ENCODE measurements at regions not wholly inside any gene's neighbourhood (a gene's known extent, or its start where the extent isn't known, plus 50 kb on each side); places are given as distances from the start of the nearest gene placed in this dataset.

GRCh38 chr6:16828058-16828457 lies 66.8 kb upstream of the ATXN1 start:
- Mint-ChIP-seq H3K4me1 (ENCODE audit: low read depth) (no peaks in the 10 kb centered on the region), H3K36me3 (ENCODE audit: low read depth) (no peaks in the 10 kb centered on the region), H3K27ac (no peak overlapping the region), H3K4me3 (no peak overlapping the region), H3K9me3 (no peaks in the 10 kb centered on the region), H3K27me3 (ENCODE audit: insufficient read depth) (peaks cover 5% of the 10 kb centered on the region; the same call in 1 of the 2 replicates)
- no peak for DNase-seq
- TF ChIP-seq CTCF (IDR thresholded peaks at IDR 0.05): no peak

- DNase-seq: no peak
- Mint-ChIP-seq H3K27me3 (ENCODE audit: insufficient read depth) (peaks cover 4% of the 10 kb centered on the region; the same call in 1 of the 2 replicates), H3K9me3 (no peaks in the 10 kb centered on the region), H3K27ac (no peak overlapping the region), H3K4me3 (no peak overlapping the region), H3K36me3 (ENCODE audit: low read depth) (no peaks in the 10 kb centered on the region), H3K4me1 (ENCODE audit: low read depth) (peaks cover 4% of the 10 kb centered on the region)
- TF ChIP-seq CTCF (IDR thresholded peaks at IDR 0.05): no peak
These were observed 66.4 kb upstream of the ATXN1 start for GRCh38 chr6:16827627-16828026.

GRCh38 chr6:16825784-16826183 lies 64.5 kb upstream of the ATXN1 start:
- Mint-ChIP-seq H3K4me1 (ENCODE audit: low read depth) (peaks cover 7% of the 10 kb centered on the region), H3K4me3 (no peak overlapping the region), H3K27me3 (ENCODE audit: insufficient read depth) (peaks cover 1% of the 10 kb centered on the region; the same call in 1 of the 2 replicates), H3K9me3 (no peaks in the 10 kb centered on the region), H3K36me3 (ENCODE audit: low read depth) (no peaks in the 10 kb centered on the region), H3K27ac (no peak overlapping the region)
- TF ChIP-seq CTCF (IDR thresholded peaks at IDR 0.05): no peak
- no peak for DNase-seq

GRCh38 chr6:16824845-16825685 lies 63.8 kb upstream of the ATXN1 start:
- no peaks in the 10 kb centered on the region for H3K9me3 Mint-ChIP-seq

GRCh38 chr6:16823718-16824352 lies 62.6 kb upstream of the ATXN1 start:
- no peak for DNase-seq
- TF ChIP-seq CTCF (IDR thresholded peaks at IDR 0.05): no peak

More at GRCh38 chr6:16824845-16825685, 63.8 kb upstream of the ATXN1 start:
- no peak for DNase-seq
- Mint-ChIP-seq H3K36me3 (ENCODE audit: low read depth) (no peaks in the 10 kb centered on the region), H3K27me3 (ENCODE audit: insufficient read depth) (no peaks in the 10 kb centered on the region), H3K27ac (no peak overlapping the region), H3K4me1 (ENCODE audit: low read depth) (peaks cover 7% of the 10 kb centered on the region), H3K4me3 (no peak overlapping the region)
- no peak for TF ChIP-seq CTCF (IDR thresholded peaks at IDR 0.05)

More at GRCh38 chr6:16823718-16824352, 62.6 kb upstream of the ATXN1 start:
- Mint-ChIP-seq H3K27me3 (ENCODE audit: insufficient read depth) (no peaks in the 10 kb centered on the region), H3K4me3 (no peak overlapping the region), H3K9me3 (no peaks in the 10 kb centered on the region), H3K4me1 (ENCODE audit: low read depth) (peaks cover 13% of the 10 kb centered on the region), H3K27ac (no peak overlapping the region), H3K36me3 (ENCODE audit: low read depth) (no peaks in the 10 kb centered on the region)
